GM10248 (cell line): ENCODE measurements at regions not wholly inside any gene's neighbourhood (a gene's known extent, or its start where the extent isn't known, plus 50 kb on each side); places are given as distances from the start of the nearest gene placed in this dataset.

Experiments used
- CTCF ChIA-PET: fragments of 300-600 bp; sonication (Branson Sonifier 250); formaldehyde crosslinking; extraction: SDS; loops from one replicate; lab custom pipeline; 2021; ENCODE audit warnings: antibody characterized with exemption; lab: Yijun Ruan, JAX
- POLR2A ChIA-PET: fragments of 350-650 bp; sonication (Branson Sonifier 250); formaldehyde crosslinking; extraction: SDS; loops from one replicate; lab custom pipeline; 2020; ENCODE audit warnings: antibody characterized with exemption; lab: Yijun Ruan, JAX
- DNase-seq: peaks from one replicate; pipeline ENCODE4 v3.0.0; 2012; ENCODE audit errors: extremely low spot score
- TF ChIP-seq, protein P1 (sequence below): IDR thresholded peaks from 2 replicates; pipeline ENCODE4 v1.5.1; 2012; ENCODE audit warnings: mild to moderate bottlenecking, low read depth; ENCODE audit errors: extremely low read depth, missing control alignments, control extremely low read depth

DNA sequence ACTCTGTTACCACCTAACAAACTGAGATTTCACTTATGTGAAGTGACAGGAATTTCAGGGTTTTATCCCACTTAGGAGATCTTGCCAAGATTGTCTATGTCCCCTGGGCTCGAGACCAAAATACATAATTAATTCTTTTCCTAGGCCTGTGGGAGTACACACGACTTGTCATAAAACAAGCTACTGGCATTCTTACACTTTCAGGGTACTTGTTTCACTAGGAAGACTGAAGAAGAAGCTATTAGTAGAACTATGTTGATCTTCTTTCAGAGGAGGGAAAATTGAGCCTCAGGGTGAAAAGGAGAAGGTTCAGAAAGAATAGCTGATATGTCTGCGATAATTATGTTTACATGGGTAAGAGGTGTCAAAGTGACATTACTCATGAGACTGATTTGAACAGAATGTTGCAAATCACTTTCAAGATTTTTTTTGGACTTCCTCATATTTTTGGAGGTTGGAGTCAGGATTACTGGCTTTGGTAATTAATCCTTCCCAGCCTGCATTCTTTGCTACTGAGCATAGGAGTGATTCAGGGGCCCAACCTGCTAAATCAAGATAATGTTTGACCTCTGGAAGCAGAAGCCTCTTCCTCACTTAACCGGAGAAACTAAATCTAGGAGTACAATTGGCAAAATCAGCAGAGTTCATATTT is 240.0 kb upstream of the NT5C1B start:
- ChIA-PET POLR2A (no interaction called here), CTCF (interaction anchor here (1.0 to 1.7 kb wide), 3 partner anchors 9 to 16 kb away, joined by 3 to 4 read pairs (median 3); no protein-coding TSS in a partner anchor)
- DNase-seq: no peak
- TF ChIP-seq, protein P1, sequence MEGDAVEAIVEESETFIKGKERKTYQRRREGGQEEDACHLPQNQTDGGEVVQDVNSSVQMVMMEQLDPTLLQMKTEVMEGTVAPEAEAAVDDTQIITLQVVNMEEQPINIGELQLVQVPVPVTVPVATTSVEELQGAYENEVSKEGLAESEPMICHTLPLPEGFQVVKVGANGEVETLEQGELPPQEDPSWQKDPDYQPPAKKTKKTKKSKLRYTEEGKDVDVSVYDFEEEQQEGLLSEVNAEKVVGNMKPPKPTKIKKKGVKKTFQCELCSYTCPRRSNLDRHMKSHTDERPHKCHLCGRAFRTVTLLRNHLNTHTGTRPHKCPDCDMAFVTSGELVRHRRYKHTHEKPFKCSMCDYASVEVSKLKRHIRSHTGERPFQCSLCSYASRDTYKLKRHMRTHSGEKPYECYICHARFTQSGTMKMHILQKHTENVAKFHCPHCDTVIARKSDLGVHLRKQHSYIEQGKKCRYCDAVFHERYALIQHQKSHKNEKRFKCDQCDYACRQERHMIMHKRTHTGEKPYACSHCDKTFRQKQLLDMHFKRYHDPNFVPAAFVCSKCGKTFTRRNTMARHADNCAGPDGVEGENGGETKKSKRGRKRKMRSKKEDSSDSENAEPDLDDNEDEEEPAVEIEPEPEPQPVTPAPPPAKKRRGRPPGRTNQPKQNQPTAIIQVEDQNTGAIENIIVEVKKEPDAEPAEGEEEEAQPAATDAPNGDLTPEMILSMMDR: no peak

DNA sequence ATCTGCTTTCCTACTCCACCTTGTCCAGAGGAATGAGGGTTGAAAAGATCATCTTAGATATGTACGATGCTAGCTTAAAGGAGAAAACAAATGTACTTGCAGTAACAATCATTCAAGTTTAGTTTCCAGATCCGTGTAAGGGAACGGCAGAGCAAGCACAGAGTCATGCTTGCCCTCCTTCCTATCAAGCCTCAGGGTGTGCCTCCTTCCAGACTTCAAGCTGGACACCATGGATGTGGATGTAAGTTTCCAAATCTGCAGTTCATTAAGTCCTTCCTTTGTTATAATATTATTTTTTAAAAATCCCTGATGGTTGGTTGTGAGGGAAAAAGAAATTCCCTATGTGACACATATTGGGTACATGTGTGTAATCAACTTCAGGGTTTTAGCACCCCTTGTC is 238.9 kb upstream of the NT5C1B start:
- TF ChIP-seq, protein P1: no peak
- DNase-seq: no peak
- CTCF ChIA-PET: interaction anchor here (1.0 to 2.4 kb wide), 3 partner anchors 10 to 27 kb away, joined by 3 to 5 read pairs (median 3); no protein-coding TSS in a partner anchor
- POLR2A ChIA-PET: no interaction called here

DNA sequence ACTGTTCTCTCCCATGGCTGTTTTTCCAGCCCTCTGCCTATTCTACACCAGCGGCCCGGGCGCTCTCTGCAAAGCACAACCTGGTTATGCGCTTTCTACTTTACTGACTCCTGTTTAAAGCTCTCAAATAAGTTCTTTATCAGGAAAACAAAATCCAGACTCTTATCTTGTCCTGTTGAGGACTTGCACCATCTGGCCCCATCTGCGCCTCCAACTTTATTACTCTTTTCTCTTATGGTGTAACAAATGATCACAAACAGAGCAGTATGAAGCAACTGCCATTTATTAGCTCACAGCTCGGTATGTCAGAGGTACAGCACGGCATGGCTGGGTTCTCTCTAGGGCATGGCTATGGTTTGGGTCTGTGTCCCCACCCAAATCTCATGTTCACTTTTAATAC is 236.5 kb upstream of the NT5C1B start:
- ChIA-PET CTCF (interaction anchor here (1.0 to 1.1 kb wide), 2 partner anchors 9 to 30 kb away, joined by 3 read pairs; no protein-coding TSS in a partner anchor), POLR2A (no interaction called here)
- DNase-seq: no peak
- TF ChIP-seq, protein P1: no peak

DNA sequence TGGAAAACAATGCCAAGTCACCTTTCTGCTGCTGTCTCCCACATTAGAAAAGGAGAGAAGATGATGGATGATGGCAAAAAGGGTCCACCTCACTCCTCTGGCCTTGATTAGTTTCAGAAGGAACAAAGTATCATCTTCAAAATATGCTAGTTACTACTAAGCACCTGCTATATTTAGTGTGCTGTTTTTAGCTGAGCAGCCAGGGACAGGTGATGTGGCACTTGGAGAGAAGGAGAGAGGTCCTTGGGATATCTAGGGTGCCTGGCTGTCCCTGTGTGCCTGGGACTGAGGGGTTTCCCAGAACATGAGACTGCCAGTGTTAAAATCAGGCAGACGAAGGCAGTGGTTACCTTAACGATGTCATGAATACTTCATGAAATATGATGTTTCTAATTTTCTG is 235.5 kb upstream of the NT5C1B start:
- CTCF ChIA-PET: interaction anchor here (1.0 to 1.6 kb wide), 3 partner anchors 11 to 31 kb away, joined by 4 to 5 read pairs (median 5); no protein-coding TSS in a partner anchor
- DNase-seq: no peak
- POLR2A ChIA-PET: no interaction called here
- TF ChIP-seq, protein P1: no peak

DNA sequence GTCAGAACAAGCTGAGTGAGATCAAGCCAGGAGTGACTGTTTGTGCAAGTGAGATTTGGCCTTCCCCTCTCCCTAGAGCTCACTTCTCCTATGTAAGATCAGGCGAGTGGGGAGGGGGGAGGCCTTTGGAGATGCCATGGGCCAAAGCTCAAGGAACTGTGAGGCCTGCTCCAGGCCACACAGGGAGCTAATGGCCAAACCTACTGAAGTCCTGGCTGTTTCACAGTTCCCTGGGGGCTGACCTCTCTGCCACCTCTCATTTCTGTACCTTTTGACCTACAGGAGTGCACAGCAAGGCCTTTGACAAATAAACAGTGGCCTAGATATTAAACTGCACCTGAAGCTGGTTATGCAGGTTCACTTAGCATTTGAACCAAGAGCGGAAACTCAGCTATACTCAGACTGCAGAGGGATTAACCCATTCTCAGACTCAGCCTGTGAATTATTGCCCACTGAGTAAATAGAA is 235.0 kb upstream of the NT5C1B start:
- ChIA-PET CTCF (interaction anchor here (0.9 to 1.6 kb wide), 4 partner anchors 10 to 31 kb away, joined by 3 to 5 read pairs (median 4); no protein-coding TSS in a partner anchor), POLR2A (no interaction called here)
- DNase-seq: no peak
- TF ChIP-seq, protein P1: no peak

DNA sequence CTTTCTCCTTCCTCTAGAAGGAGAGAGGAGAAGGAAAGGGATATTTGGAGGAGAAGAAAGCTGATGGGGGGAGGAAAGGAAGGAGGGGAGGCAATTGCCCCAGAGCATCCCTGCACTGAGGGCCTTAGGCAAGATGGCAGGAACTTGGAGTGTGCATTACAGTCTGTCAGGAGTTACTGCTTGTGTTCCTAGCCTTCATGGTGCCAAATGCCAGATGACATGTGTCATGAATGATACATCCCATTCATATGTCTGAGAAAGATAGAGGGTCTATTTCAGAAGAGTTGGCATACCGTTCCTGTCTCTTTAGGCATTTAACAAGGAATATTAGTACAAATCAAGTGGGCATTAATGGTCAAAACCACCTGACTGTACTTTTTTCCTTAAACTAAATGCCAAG is 232.1 kb upstream of the NT5C1B start:
- CTCF ChIA-PET: no interaction called here
- TF ChIP-seq, protein P1: no peak
- POLR2A ChIA-PET: no interaction called here
- DNase-seq: no peak
